ENCODE measurements at regions not wholly inside any gene's neighbourhood (a gene's known extent, or its start where the extent isn't known, plus 50 kb on each side); places are given as distances from the start of the nearest gene placed in this dataset.
A peak's percentile ranks its signal among the peaks of the same experiment; 100 is the strongest.
"Not testable (repeated sequence)": the region's sequence is repeated elsewhere in the genome, so short reads cannot be mapped to it uniquely, and the experiment has no call there.

DNA sequence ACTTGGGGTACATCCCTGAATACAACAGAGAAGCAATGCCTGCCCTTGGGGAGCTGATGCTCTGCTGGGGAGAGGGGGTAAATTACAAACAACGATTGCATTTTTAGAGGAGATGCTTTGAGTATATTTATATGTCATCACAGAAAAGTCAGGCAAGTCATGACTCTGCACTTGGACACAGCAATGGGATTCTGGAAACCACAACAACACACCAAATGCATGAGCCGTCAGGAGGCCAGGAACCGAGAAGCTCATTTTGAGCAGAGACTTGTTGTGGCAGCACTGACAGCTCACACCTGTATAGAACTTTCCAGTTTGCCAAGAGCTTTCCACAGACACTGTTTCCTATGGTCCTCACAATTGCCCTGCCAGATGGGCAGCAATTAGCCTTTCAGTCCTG, 113.2 kb upstream of the RBPJ start:
- H3K27me3 ChIP-seq (ENCODE audit: control insufficient read depth in 1 of 2, insufficient read depth in 2 of 2, low read length in 2 of 2) = no peaks in the 10 kb centered on the region
- H3K36me3 ChIP-seq (ENCODE audit: insufficient read depth, low read length) = no peaks in the 10 kb centered on the region
- H3K4me3 ChIP-seq (ENCODE audit: low read depth in 1 of 2, low read length in 2 of 2) = no peak overlapping the region
- no peaks in the 10 kb centered on the region for H3K9me3 ChIP-seq (ENCODE audit: low read length)
- H3K27ac ChIP-seq (ENCODE audit: low read depth, low read length) = no peak overlapping the region
- peaks cover 35% of the 10 kb centered on the region for H3K4me1 ChIP-seq (ENCODE audit: insufficient read depth, low read length)
- H3K9ac ChIP-seq (ENCODE audit: low read length) = no peak overlapping the region

DNA sequence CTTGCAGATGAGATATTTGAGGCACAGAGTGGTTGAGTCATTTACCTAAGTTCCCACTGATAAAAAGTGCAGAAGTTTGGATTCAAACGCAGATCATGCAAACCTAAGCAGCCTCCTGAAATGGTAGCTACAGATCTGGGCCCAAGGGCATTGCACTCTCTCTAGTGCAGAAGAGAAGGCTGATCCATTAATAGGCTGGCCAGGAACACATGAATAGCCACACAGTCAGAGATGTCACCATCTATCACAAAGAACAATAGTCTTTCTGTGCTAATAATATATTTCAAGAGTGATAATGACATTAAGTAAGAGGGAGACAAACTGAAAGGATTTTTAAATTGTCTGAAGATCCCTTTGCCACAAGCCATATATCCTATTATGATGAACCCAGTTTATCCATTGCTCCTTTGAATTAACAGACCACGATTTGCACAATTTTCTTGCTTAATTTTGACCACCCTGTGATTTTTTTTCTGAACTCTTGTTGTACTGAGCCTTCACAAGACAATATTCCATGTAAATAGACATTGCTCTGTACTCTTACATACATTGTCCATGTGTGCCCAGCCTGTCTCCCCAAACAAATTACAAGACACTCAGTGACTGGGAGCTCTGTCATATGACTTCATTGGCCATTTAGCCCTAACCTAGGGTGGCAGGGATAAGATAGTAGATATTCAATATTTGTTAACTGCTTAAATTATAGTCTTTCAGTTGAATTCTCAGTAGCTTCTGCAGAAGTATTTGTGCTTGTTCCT, 112.4 kb upstream of the RBPJ start:
- Histone ChIP-seq H3K4me3 (ENCODE audit: low read depth in 1 of 2, low read length in 2 of 2) (no peak overlapping the region), H3K9ac (ENCODE audit: low read length) (no peak overlapping the region), H3K27me3 (ENCODE audit: control insufficient read depth in 1 of 2, insufficient read depth in 2 of 2, low read length in 2 of 2) (no peaks in the 10 kb centered on the region), H3K4me1 (ENCODE audit: insufficient read depth, low read length) (peaks cover 35% of the 10 kb centered on the region), H3K36me3 (ENCODE audit: insufficient read depth, low read length) (no peaks in the 10 kb centered on the region), H3K9me3 (ENCODE audit: low read length) (no peaks in the 10 kb centered on the region), H3K27ac (ENCODE audit: low read depth, low read length) (no peak overlapping the region)

DNA sequence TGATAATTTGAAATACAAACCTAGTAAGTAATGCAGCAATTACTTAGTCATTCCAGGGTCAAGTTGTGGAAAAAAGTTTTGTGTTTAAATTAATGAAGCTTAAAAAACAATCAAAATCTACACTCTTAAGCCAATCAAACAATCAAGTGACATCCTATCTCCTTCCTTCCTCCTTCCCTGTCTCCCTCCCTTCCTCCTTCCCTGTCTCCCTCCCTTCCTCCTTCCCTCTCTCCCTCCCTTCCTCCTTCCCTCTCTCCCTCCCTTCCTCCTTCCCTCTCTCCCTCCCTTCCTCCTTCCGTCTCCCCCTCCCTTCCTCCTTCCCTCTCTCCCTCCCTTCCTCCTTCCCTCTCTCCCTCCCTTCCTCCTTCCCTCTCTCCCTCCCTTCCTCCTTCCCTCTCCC, 111.4 kb upstream of the RBPJ start:
- H3K9ac ChIP-seq (ENCODE audit: low read length); H3K27me3 ChIP-seq (ENCODE audit: control insufficient read depth in 1 of 2, insufficient read depth in 2 of 2, low read length in 2 of 2); H3K9me3 ChIP-seq (ENCODE audit: low read length); H3K36me3 ChIP-seq (ENCODE audit: insufficient read depth, low read length); H3K27ac ChIP-seq (ENCODE audit: low read depth, low read length); H3K4me3 ChIP-seq (ENCODE audit: low read depth in 1 of 2, low read length in 2 of 2): not testable (repeated sequence)
- peaks cover 32% of the 10 kb centered on the region for H3K4me1 ChIP-seq (ENCODE audit: insufficient read depth, low read length)

DNA sequence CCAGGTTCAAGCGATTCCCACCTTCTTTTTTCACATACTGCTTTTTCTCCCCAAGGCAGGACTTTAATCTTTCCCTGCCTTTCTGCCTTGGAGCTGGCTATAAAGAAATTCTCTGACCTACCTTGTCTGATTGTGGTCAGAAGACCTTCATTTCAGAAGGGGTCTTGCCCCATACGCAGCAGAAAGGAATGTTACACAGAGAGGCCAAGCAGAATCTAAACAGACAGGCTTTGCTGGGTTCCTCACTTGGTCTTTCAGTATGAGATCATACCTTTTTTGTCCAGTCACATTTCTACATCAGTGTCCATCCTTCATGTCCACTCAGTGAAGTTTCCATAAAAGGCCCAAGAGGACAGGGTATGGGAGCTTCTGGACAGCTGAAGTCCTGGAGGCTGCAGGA, 108.3 kb upstream of the RBPJ start:
- Histone ChIP-seq H3K4me3 (ENCODE audit: low read depth in 1 of 2, low read length in 2 of 2) (no peak overlapping the region), H3K27ac (ENCODE audit: low read depth, low read length) (no peak overlapping the region), H3K9me3 (ENCODE audit: low read length) (no peaks in the 10 kb centered on the region), H3K4me1 (ENCODE audit: insufficient read depth, low read length) (peaks cover 13% of the 10 kb centered on the region), H3K9ac (ENCODE audit: low read length) (no peak overlapping the region), H3K36me3 (ENCODE audit: insufficient read depth, low read length) (no peaks in the 10 kb centered on the region), H3K27me3 (ENCODE audit: control insufficient read depth in 1 of 2, insufficient read depth in 2 of 2, low read length in 2 of 2) (no peaks in the 10 kb centered on the region)

DNA sequence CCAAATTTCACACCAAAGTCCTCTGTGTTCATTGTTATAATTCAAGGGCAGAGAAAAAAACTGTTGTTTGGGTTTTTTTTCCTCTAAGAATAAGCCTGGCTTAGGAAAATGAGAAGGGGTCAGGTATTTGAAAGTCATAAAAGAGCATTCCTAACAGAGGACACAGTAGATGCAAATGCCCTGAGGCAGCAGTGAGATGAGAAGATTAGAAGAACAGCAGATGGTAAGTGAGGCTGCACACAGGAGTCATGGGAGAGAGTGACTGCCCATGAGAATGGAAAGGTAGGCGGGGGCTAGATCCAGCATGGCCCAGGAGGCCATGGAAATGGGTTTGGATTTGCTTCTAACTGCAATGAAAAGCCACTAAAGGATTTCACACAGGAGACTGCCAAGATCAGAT, 107.5 kb upstream of the RBPJ start:
- H3K27ac ChIP-seq (ENCODE audit: low read depth, low read length) = no peak overlapping the region
- no peak overlapping the region for H3K4me3 ChIP-seq (ENCODE audit: low read depth in 1 of 2, low read length in 2 of 2)
- H3K4me1 ChIP-seq (ENCODE audit: insufficient read depth, low read length) = peaks cover 14% of the 10 kb centered on the region
- no peaks in the 10 kb centered on the region for H3K9me3 ChIP-seq (ENCODE audit: low read length)
- no peak overlapping the region for H3K9ac ChIP-seq (ENCODE audit: low read length)
- no peaks in the 10 kb centered on the region for H3K27me3 ChIP-seq (ENCODE audit: control insufficient read depth in 1 of 2, insufficient read depth in 2 of 2, low read length in 2 of 2)
- H3K36me3 ChIP-seq (ENCODE audit: insufficient read depth, low read length) = no peaks in the 10 kb centered on the region

DNA sequence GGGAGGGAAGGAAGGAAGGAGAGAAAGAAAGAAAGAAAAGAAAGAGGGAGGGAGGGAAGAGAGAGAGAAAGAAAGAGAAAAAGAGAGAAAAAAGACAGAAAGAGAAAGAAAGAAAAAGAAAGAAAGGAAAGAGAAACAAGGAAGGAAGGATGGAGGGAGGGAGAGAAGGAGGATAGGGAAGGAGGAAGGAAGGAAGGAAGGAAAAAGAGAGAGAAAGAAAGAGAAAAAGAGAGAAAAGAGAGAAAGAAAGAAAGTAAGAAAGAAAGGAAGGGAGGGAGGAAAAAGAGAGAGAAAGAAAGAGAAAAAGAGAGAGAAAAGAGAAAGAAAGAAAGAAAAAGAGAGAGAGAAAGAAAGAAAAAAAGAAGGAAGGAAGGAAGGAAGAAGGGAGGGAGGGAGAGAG, 105.8 kb upstream of the RBPJ start:
- Histone ChIP-seq H3K9me3 (ENCODE audit: low read length) (no peaks in the 10 kb centered on the region), H3K9ac (ENCODE audit: low read length) (no peak overlapping the region), H3K4me1 (ENCODE audit: insufficient read depth, low read length) (peaks cover 26% of the 10 kb centered on the region), H3K27ac (ENCODE audit: low read depth, low read length) (no peak overlapping the region), H3K27me3 (ENCODE audit: control insufficient read depth in 1 of 2, insufficient read depth in 2 of 2, low read length in 2 of 2) (no peaks in the 10 kb centered on the region), H3K36me3 (ENCODE audit: insufficient read depth, low read length) (no peaks in the 10 kb centered on the region), H3K4me3 (ENCODE audit: low read depth in 1 of 2, low read length in 2 of 2) (no peak overlapping the region)

DNA sequence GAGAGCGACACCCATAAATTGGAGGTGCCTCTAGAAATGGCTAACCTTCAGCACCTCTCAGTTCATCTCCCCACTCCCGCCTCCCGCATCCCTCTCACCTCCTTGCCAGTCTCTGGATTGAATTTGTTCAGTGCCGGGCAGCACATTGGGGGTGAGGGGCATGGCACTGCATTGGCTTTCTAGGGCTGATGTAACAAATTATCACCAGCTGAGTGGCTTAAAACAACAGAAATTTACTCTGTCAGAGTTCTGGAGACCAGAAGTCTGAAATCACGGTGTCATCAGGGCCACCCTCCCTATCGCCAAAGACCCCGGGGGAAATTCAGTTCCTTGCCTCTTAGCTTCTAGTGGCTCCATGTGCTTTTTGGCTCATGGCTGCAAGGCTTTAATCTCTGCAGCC, 105.1 kb upstream of the RBPJ start:
- Histone ChIP-seq H3K27ac (ENCODE audit: low read depth, low read length) (no peak overlapping the region), H3K4me3 (ENCODE audit: low read depth in 1 of 2, low read length in 2 of 2) (no peak overlapping the region), H3K36me3 (ENCODE audit: insufficient read depth, low read length) (no peaks in the 10 kb centered on the region), H3K9me3 (ENCODE audit: low read length) (no peaks in the 10 kb centered on the region), H3K4me1 (ENCODE audit: insufficient read depth, low read length) (peaks cover 26% of the 10 kb centered on the region), H3K9ac (ENCODE audit: low read length) (no peak overlapping the region), H3K27me3 (ENCODE audit: control insufficient read depth in 1 of 2, insufficient read depth in 2 of 2, low read length in 2 of 2) (no peaks in the 10 kb centered on the region)

DNA sequence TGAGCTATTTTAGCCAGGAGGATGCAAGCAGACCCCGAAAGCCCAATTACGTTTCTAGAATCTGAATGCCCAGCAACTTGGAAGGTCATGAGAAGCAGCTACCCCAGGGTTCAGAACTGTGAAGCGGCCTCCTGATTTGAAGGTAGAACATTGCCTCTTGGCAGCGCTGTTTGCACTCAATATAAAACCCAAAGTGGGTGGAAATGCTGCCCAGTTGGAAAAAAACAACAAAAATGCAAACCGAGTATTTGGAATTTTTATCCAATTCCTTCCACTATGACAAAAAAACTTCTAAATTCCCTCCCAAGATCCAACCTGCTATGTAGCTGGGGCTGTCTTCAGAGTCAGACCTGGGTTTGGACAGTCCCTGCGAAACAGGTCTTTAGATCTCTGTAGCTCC, 103.3 kb upstream of the RBPJ start:
- H3K4me3 ChIP-seq (ENCODE audit: low read depth in 1 of 2, low read length in 2 of 2) = peak overlapping the region in 1 of 2 donors; percentile 47
- no peaks in the 10 kb centered on the region for H3K9me3 ChIP-seq (ENCODE audit: low read length)
- H3K4me1 ChIP-seq (ENCODE audit: insufficient read depth, low read length) = peaks cover 26% of the 10 kb centered on the region
- no peaks in the 10 kb centered on the region for H3K36me3 ChIP-seq (ENCODE audit: insufficient read depth, low read length)
- peak overlapping the region; percentile 80 for H3K27ac ChIP-seq (ENCODE audit: low read depth, low read length)
- no peak overlapping the region for H3K9ac ChIP-seq (ENCODE audit: low read length)
- H3K27me3 ChIP-seq (ENCODE audit: control insufficient read depth in 1 of 2, insufficient read depth in 2 of 2, low read length in 2 of 2) = no peaks in the 10 kb centered on the region

DNA sequence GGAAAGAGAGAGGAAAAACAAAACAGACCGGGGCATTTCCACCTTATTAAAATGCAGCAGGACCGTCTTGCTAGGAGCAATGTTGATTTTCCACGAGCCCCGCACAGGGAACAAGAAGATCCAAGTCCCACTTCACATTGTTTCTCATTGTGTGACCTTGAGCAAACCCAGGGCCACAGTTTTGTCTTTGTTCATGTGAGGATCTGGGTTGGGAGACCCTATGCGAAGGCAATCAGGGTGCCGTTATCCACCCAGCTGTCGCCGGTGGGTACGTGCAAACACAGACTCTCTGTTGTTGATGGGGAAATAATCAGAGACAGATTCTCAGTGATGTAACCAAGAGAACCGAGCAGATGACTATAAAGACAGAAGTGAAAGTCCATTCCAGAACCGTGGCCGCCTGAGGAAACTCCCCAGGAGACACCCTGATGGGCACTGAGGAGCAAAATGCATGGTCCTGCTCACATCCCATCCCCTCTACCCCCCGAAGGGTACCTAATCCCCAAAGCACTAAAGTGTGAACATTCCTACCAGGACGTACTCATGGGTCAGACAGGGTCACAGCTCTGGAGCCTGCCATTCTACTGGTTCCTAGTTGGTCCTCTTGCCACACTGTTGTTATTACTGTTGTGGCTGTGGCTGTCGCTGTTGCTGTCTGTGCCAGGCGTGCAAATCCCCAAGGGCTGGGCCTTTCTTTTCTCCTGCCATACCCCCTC, 102.7 kb upstream of the RBPJ start:
- H3K4me3 ChIP-seq (ENCODE audit: low read depth in 1 of 2, low read length in 2 of 2) = peak overlapping the region in 1 of 2 donors; percentile 47
- H3K4me1 ChIP-seq (ENCODE audit: insufficient read depth, low read length) = peaks cover 26% of the 10 kb centered on the region
- H3K9me3 ChIP-seq (ENCODE audit: low read length) = no peaks in the 10 kb centered on the region
- no peaks in the 10 kb centered on the region for H3K36me3 ChIP-seq (ENCODE audit: insufficient read depth, low read length)
- H3K27ac ChIP-seq (ENCODE audit: low read depth, low read length) = peak overlapping the region; percentile 80
- H3K9ac ChIP-seq (ENCODE audit: low read length) = peak overlapping the region; percentile 42
- no peaks in the 10 kb centered on the region for H3K27me3 ChIP-seq (ENCODE audit: control insufficient read depth in 1 of 2, insufficient read depth in 2 of 2, low read length in 2 of 2)

DNA sequence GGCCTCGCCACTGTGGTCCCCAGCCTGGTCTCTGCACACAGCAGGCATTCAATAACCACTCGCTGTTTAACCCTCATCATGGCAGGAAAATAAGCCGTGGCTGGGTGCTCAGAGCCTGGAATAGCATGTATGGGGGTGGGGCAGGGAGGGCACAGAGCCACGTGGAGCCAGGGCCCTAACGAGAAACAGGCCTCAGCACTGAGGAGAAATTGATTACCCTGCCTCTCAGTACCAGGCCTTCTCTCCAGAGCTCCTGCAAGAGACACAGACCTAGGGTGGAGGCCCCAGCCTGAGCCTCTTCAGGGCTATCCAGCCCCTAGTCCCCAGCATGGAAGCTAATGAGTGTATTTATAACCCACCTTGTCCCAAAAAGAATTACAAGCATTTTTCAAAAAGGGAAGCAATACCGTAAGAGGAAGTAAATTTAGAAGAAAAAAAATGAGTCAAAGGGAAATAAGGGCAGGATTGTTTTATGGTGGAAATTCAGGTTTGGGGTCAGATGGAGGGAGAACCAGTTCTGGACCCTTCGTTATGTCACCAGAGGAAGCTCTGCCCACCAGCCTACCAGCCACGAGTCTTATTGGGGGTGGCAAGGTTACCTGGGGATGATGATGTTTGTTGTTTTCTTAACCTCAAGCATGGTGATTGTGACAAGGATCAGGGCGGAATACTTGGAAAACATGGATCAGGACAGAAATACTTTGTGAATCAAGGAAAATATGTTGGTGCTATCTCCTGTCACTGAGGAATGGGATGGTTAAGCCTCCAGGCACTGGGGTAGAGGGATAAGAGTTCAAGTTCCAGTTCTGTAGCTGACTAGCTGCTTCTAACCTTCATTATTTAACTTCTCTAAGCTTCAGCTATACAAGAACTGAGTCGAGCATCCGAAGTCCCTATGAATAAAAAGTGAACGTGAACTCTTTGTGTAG, 101.9 kb upstream of the RBPJ start:
- Histone ChIP-seq H3K4me1 (ENCODE audit: insufficient read depth, low read length) (peaks cover 26% of the 10 kb centered on the region), H3K9ac (ENCODE audit: low read length) (peak overlapping the region; percentile 42), H3K27me3 (ENCODE audit: control insufficient read depth in 1 of 2, insufficient read depth in 2 of 2, low read length in 2 of 2) (no peaks in the 10 kb centered on the region), H3K4me3 (ENCODE audit: low read depth in 1 of 2, low read length in 2 of 2) (peak overlapping the region in 1 of 2 donors; percentile 47), H3K9me3 (ENCODE audit: low read length) (no peaks in the 10 kb centered on the region), H3K36me3 (ENCODE audit: insufficient read depth, low read length) (no peaks in the 10 kb centered on the region), H3K27ac (ENCODE audit: low read depth, low read length) (peak overlapping the region; percentile 80)

DNA sequence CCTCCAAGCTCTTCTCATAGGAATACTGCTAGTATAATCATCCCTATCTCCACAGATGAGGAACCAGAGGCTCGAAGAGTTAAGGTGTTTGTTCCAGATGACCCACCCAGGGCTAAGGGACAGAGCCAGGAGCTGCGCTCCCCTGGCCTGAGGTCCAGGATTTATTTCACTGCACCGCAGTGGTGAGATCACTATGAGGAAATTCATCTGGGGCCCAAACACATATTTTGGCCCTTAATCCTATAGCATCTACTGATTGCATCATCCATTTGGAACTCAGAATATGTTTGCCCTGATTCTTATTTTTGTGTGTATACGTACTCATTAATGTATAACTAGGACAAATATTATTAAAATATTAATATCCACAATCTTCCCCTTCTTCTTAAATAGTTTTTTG, 100.1 kb upstream of the RBPJ start:
- Histone ChIP-seq H3K9ac (ENCODE audit: low read length) (no peak overlapping the region), H3K4me3 (ENCODE audit: low read depth in 1 of 2, low read length in 2 of 2) (no peak overlapping the region), H3K27me3 (ENCODE audit: control insufficient read depth in 1 of 2, insufficient read depth in 2 of 2, low read length in 2 of 2) (no peaks in the 10 kb centered on the region), H3K36me3 (ENCODE audit: insufficient read depth, low read length) (no peaks in the 10 kb centered on the region), H3K9me3 (ENCODE audit: low read length) (no peaks in the 10 kb centered on the region), H3K4me1 (ENCODE audit: insufficient read depth, low read length) (peaks cover 26% of the 10 kb centered on the region), H3K27ac (ENCODE audit: low read depth, low read length) (no peak overlapping the region)

All from muscle layer of colon (tissue), 2 donors.